H1 (cell line): ENCODE measurements at regions not wholly inside any gene's neighbourhood (a gene's known extent, or its start where the extent isn't known, plus 50 kb on each side); places are given as distances from the start of the nearest gene placed in this dataset.

Experiments
- CHD7 ChIP-seq: fragments of 300-600 bp; sonication (generic); IDR thresholded peaks from 2 replicates; pipeline ENCODE4 v1.7.1; 2012; ENCODE audit warnings: low read length, moderate library complexity, mild to moderate bottlenecking, inconsistent platforms; ENCODE audit not compliant: insufficient replicate concordance

GRCh38 chr4:179028321-179028720 lies 1586.1 kb upstream of the AGA start (continued):
- TF ChIP-seq CHD7, result no peak
